Activated CD8-positive, alpha-beta memory T cell treated with anti-CD3 and anti-CD28 coated beads, Interleukin-2, amount 50 U/mL, for 1 hour (primary cell): ENCODE measurements at regions not wholly inside any gene's neighbourhood (a gene's known extent, or its start where the extent isn't known, plus 50 kb on each side); places are given as distances from the start of the nearest gene placed in this dataset.

ENCODE experiments used
- DNase-seq: peaks from one replicate; pipeline ENCODE4 v3.0.0-alpha.2; 2020; ENCODE audit errors: extremely low read depth

- no peak for DNase-seq
Measured at GRCh38 chr10:20981419-20981953, 84.4 kb upstream of the NEBL start.

GRCh38 chr10:20978617-20979016 is 81.5 kb upstream of the NEBL start:
- no peak for DNase-seq

- DNase-seq, result no peak
Measured at GRCh38 chr10:20977300-20977699, 80.2 kb upstream of the NEBL start.

- no peak for DNase-seq
Measured at GRCh38 chr10:20976891-20977290, 79.8 kb upstream of the NEBL start.

- DNase-seq, result no peak
Measured at GRCh38 chr10:20976390-20976789, 79.3 kb upstream of the NEBL start.

- no peak for DNase-seq
Measured at GRCh38 chr10:20975236-20975635, 78.1 kb upstream of the NEBL start.

- no peak for DNase-seq
Measured at GRCh38 chr10:20972925-20973324, 75.8 kb upstream of the NEBL start.

GRCh38 chr10:20971901-20972300 is 74.8 kb upstream of the NEBL start:
- DNase-seq, result no peak

- no peak for DNase-seq
Measured at GRCh38 chr10:20970708-20971107, 73.6 kb upstream of the NEBL start.

GRCh38 chr10:20970044-20970443 is 72.9 kb upstream of the NEBL start:
- DNase-seq, result no peak

- DNase-seq, result no peak
Measured at GRCh38 chr10:20966426-20966825, 69.3 kb upstream of the NEBL start.

GRCh38 chr10:20963721-20964595 is 66.8 kb upstream of the NEBL start:
- DNase-seq, result no peak

- DNase-seq, result no peak
Measured at GRCh38 chr10:20963056-20963455, 65.9 kb upstream of the NEBL start.

- DNase-seq, result no peak
Measured at GRCh38 chr10:20962165-20962564, 65.1 kb upstream of the NEBL start.

GRCh38 chr10:20959242-20959641 is 62.1 kb upstream of the NEBL start:
- DNase-seq, result no peak

GRCh38 chr10:20958764-20959163 is 61.7 kb upstream of the NEBL start:
- no peak for DNase-seq

GRCh38 chr10:20958225-20958624 is 61.1 kb upstream of the NEBL start:
- DNase-seq, result no peak

- no peak for DNase-seq
Measured at GRCh38 chr10:20957744-20958143, 60.6 kb upstream of the NEBL start.

GRCh38 chr10:20956843-20957242 is 59.7 kb upstream of the NEBL start:
- DNase-seq, result no peak

- no peak for DNase-seq
Measured at GRCh38 chr10:20955355-20955893, 58.3 kb upstream of the NEBL start.

- DNase-seq, result no peak
Measured at GRCh38 chr10:20954519-20954918, 57.4 kb upstream of the NEBL start.

GRCh38 chr10:20953120-20953519 is 56.0 kb upstream of the NEBL start:
- no peak for DNase-seq

GRCh38 chr10:20949967-20950366 is 52.9 kb upstream of the NEBL start:
- DNase-seq, result no peak
